ENCODE measurements at regions not wholly inside any gene's neighbourhood (a gene's known extent, or its start where the extent isn't known, plus 50 kb on each side); places are given as distances from the start of the nearest gene placed in this dataset.

DNA sequence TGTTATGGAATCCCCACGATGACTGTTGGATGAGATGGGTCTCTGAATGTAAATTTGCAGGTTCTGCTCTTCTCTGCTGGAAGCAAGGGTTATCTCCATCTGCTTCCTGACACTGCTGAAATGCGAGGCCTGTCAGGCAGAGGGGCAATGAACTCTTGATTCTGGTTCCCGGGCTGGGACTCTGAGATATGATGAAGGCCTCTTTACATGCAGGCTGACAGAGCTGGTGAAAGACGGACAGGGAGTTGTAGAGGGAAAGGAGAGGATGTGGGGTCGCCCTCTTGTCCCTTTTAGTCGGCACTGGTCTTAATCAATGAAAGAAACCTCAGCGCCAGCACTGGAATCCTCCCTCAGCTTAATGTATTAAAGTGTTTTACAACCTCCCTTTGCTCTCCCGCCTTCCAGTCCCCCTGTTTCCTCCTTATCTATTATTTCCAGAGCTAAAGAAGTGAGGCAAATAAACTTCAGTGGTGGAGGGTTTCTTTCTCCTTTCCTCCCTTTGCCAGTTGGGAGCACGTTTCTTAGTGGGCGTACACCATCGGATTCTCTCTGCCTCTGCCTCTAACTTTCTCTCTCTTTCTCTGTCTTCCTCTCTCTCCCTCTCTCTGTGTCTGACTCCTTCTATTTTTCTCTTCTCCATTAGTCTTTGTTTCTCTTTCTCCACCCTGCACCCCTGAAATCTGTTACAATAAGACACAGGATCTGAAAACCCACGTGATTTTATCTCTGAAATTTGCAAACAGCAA is 145.6 kb downstream of the BAMBI start (continued):
- TF ChIP-seq, protein P1, sequence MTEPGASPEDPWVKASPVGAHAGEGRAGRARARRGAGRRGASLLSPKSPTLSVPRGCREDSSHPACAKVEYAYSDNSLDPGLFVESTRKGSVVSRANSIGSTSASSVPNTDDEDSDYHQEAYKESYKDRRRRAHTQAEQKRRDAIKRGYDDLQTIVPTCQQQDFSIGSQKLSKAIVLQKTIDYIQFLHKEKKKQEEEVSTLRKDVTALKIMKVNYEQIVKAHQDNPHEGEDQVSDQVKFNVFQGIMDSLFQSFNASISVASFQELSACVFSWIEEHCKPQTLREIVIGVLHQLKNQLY (CRISPR knock-in tag; conservative IDR thresholded peaks at IDR 0.05) = no peak
- TF ChIP-seq MAFG (tag; conservative IDR thresholded peaks at IDR 0.05) (0 out of 2 replicates have a peak, but pooled peaks have one; percentile 12), FOS (IDR thresholded peaks at IDR 0.05; ENCODE audit: extremely low read depth, insufficient read length) (no peak), SMAD1 (IDR thresholded peaks at IDR 0.05; ENCODE audit: low read depth, low read length, partially characterized antibody) (no peak), HMGN3 (IDR thresholded peaks at IDR 0.05; ENCODE audit: borderline replicate concordance, extremely low read depth, insufficient read length, low read depth, low read length) (peak; percentile 78), E2F3 (CRISPR knock-in tag; IDR thresholded peaks at IDR 0.05) (no peak), CREBBP (IDR thresholded peaks at IDR 0.05; ENCODE audit: low read depth, low read length) (no peak), EWSR1 (IDR thresholded peaks at IDR 0.05; ENCODE audit: borderline replicate concordance, low read depth, partially characterized antibody) (no peak), CCNT2 (IDR thresholded peaks at IDR 0.05; ENCODE audit: borderline replicate concordance, extremely low read depth, insufficient read length, low read depth, low read length) (peak; percentile 71), HOXB6 (CRISPR knock-in tag; IDR thresholded peaks at IDR 0.05; ENCODE audit: borderline replicate concordance) (no peak), BRD9 (IDR thresholded peaks at IDR 0.05; ENCODE audit: low read depth, partially characterized antibody) (peak; percentile 77), OTX1 (CRISPR knock-in tag; IDR thresholded peaks at IDR 0.05) (no peak), HMG20B (CRISPR knock-in tag; IDR thresholded peaks at IDR 0.05) (no peak), NFYB (IDR thresholded peaks at IDR 0.05; ENCODE audit: extremely low read depth, insufficient read length) (no peak), RNF2 (IDR thresholded peaks at IDR 0.05) (no peak; the same call in 1 of the 2 replicates), ADNP (tag; IDR thresholded peaks at IDR 0.05) (0 out of 2 replicates have a peak, but pooled peaks have one; percentile 38), RBBP5 (IDR thresholded peaks at IDR 0.05; ENCODE audit: borderline replicate concordance, insufficient read depth, low read length, poor library complexity, severe bottlenecking) (peak; percentile 49), TSC22D4 (tag; IDR thresholded peaks at IDR 0.05) (no peak)
- TF ChIP-seq, protein P2, sequence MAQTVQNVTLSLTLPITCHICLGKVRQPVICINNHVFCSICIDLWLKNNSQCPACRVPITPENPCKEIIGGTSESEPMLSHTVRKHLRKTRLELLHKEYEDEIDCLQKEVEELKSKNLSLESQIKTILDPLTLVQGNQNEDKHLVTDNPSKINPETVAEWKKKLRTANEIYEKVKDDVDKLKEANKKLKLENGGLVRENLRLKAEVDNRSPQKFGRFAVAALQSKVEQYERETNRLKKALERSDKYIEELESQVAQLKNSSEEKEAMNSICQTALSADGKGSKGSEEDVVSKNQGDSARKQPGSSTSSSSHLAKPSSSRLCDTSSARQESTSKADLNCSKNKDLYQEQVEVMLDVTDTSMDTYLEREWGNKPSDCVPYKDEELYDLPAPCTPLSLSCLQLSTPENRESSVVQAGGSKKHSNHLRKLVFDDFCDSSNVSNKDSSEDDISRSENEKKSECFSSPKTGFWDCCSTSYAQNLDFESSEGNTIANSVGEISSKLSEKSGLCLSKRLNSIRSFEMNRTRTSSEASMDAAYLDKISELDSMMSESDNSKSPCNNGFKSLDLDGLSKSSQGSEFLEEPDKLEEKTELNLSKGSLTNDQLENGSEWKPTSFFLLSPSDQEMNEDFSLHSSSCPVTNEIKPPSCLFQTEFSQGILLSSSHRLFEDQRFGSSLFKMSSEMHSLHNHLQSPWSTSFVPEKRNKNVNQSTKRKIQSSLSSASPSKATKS (CRISPR knock-in tag; IDR thresholded peaks at IDR 0.05) = no peak
- TF ChIP-seq, protein P3, sequence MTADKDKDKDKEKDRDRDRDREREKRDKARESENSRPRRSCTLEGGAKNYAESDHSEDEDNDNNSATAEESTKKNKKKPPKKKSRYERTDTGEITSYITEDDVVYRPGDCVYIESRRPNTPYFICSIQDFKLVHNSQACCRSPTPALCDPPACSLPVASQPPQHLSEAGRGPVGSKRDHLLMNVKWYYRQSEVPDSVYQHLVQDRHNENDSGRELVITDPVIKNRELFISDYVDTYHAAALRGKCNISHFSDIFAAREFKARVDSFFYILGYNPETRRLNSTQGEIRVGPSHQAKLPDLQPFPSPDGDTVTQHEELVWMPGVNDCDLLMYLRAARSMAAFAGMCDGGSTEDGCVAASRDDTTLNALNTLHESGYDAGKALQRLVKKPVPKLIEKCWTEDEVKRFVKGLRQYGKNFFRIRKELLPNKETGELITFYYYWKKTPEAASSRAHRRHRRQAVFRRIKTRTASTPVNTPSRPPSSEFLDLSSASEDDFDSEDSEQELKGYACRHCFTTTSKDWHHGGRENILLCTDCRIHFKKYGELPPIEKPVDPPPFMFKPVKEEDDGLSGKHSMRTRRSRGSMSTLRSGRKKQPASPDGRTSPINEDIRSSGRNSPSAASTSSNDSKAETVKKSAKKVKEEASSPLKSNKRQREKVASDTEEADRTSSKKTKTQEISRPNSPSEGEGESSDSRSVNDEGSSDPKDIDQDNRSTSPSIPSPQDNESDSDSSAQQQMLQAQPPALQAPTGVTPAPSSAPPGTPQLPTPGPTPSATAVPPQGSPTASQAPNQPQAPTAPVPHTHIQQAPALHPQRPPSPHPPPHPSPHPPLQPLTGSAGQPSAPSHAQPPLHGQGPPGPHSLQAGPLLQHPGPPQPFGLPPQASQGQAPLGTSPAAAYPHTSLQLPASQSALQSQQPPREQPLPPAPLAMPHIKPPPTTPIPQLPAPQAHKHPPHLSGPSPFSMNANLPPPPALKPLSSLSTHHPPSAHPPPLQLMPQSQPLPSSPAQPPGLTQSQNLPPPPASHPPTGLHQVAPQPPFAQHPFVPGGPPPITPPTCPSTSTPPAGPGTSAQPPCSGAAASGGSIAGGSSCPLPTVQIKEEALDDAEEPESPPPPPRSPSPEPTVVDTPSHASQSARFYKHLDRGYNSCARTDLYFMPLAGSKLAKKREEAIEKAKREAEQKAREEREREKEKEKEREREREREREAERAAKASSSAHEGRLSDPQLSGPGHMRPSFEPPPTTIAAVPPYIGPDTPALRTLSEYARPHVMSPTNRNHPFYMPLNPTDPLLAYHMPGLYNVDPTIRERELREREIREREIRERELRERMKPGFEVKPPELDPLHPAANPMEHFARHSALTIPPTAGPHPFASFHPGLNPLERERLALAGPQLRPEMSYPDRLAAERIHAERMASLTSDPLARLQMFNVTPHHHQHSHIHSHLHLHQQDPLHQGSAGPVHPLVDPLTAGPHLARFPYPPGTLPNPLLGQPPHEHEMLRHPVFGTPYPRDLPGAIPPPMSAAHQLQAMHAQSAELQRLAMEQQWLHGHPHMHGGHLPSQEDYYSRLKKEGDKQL (CRISPR knock-in tag; IDR thresholded peaks at IDR 0.05; ENCODE audit: borderline replicate concordance) = no peak
